H1 (cell line): ENCODE measurements at regions not wholly inside any gene's neighbourhood (a gene's known extent, or its start where the extent isn't known, plus 50 kb on each side); places are given as distances from the start of the nearest gene placed in this dataset.

Source experiments
- CEBPB ChIP-seq: IDR thresholded peaks from 2 replicates; pipeline ENCODE4 v1.6.1; 2012; ENCODE audit warnings: low read depth, low read length
- CTCF ChIP-seq, 3 experiments: IDR thresholded peaks; 1 replicate in 2 of 3; 2 replicates in 1 of 3; pipeline versions ENCODE4 v1.5.1 to v1.6.1; 2011; ENCODE audit warnings: low read length in 3 of 3, mild to moderate bottlenecking in 3 of 3, inconsistent platforms in 2 of 3, low read depth in 1 of 3, moderate library complexity in 1 of 3; ENCODE audit not compliant: insufficient read depth in 1 of 3; ENCODE audit errors: control extremely low read depth in 1 of 3
- RNF2 ChIP-seq: fragments of 200-900, 300-1000 bp; sonication (generic); IDR thresholded peaks from 2 replicates; pipeline ENCODE4 v1.7.1; 2016; ENCODE audit warnings: borderline replicate concordance, low read depth, mild to moderate bottlenecking, antibody characterized with exemption, low read length; ENCODE audit not compliant: poor library complexity, severe bottlenecking; ENCODE audit errors: missing control alignments
- SRF ChIP-seq: IDR thresholded peaks from 2 replicates; pipeline ENCODE4 v1.6.1; 2011; ENCODE audit warnings: mild to moderate bottlenecking, low read depth, low read length, moderate library complexity
- TBP ChIP-seq: IDR thresholded peaks from 2 replicates; pipeline ENCODE4 v1.6.1; 2011; ENCODE audit warnings: low read depth, low read length, improper control_type of control experiment
- TEAD4 ChIP-seq: IDR thresholded peaks from 2 replicates; pipeline ENCODE4 v1.6.1; 2012; ENCODE audit warnings: low read depth, low read length, inconsistent platforms, mixed read lengths
- USF2 ChIP-seq: IDR thresholded peaks from 2 replicates; pipeline ENCODE4 v1.6.1; 2011; ENCODE audit warnings: low read length, improper control_type of control experiment

- TF ChIP-seq CTCF (IDR thresholded peaks at IDR 0.05; ENCODE audit: control extremely low read depth in 1 of 3, insufficient read depth in 1 of 3, low read depth in 1 of 3, low read length in 3 of 3) (no peak), TBP (no peak), USF2 (no peak), CEBPB (no peak), RNF2 (no peak), SRF (no peak), TEAD4 (no peak)
Measured at GRCh38 chr6:105764315-105764714, 321.8 kb upstream of the PRDM1 start.
